BLaER1 (cell line): ENCODE measurements at regions not wholly inside any gene's neighbourhood (a gene's known extent, or its start where the extent isn't known, plus 50 kb on each side); places are given as distances from the start of the nearest gene placed in this dataset.

ENCODE experiments used
- H3K27ac ChIP-seq: shearing (Covaris generic); formaldehyde crosslinking; 2 replicates; pipeline ENCODE4 v1.8.1; 2022
- H3K27me3 ChIP-seq: shearing (Covaris generic); formaldehyde crosslinking; 2 replicates; pipeline ENCODE4 v1.8.1; 2022
- H3K36me3 ChIP-seq: shearing (Covaris generic); formaldehyde crosslinking; 2 replicates; pipeline ENCODE4 v1.8.1; 2022
- H3K4me1 ChIP-seq: shearing (Covaris generic); formaldehyde crosslinking; 2 replicates; pipeline ENCODE4 v1.8.1; 2022
- H3K4me2 ChIP-seq: shearing (Covaris generic); formaldehyde crosslinking; 2 replicates; pipeline ENCODE4 v1.8.1; 2022
- H3K4me3 ChIP-seq: shearing (Covaris generic); formaldehyde crosslinking; 2 replicates; pipeline ENCODE4 v1.8.1; 2022
- H3K9ac ChIP-seq: shearing (Covaris generic); formaldehyde crosslinking; 2 replicates; pipeline ENCODE4 v1.8.1; 2022
- H3K9me3 ChIP-seq: shearing (Covaris generic); formaldehyde crosslinking; 2 replicates; pipeline ENCODE4 v1.8.1; 2022
- H4K20me1 ChIP-seq: shearing (Covaris generic); formaldehyde crosslinking; 2 replicates; pipeline ENCODE4 v1.8.1; 2022
- Cebpa-rat ChIP-seq: shearing (Covaris generic); IDR thresholded peaks from 2 replicates; pipeline ENCODE4 v1.8.1; 2022

DNA sequence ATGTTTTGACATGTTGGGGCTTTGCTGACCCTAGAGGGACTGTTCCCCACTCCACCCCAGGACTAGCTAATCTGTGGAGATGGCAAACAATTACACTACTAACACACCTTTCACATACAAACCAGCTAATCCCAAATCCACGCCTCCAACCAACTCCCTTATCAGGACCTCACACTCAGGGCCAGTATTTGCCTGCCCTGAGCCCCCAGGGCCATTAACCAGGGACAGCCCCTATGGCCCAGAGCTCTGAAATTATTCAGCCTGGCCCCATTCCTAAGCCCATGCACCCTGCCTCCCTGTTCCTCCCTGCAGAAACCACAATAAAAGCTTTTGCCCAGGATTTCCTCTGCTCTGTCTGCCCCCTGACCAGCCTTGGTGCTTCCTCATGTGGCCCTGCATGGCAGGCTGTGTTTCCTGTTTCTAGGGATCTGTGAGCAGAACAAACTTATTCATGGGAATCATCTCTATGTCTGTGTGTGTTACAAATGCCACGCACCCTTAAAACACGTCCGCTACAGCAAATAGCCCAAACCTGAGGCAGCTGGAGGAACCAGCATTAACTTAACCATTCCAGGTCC is 121.2 kb downstream of the PXDC1 start:
- Histone ChIP-seq H3K27me3 (no peaks in the 10 kb centered on the region), H3K27ac (no peak overlapping the region), H4K20me1 (no peaks in the 10 kb centered on the region), H3K4me3 (no peak overlapping the region), H3K9ac (no peak overlapping the region), H3K4me1 (peaks cover 45% of the 10 kb centered on the region), H3K4me2 (peak overlapping the region; percentile 33), H3K9me3 (no peaks in the 10 kb centered on the region), H3K36me3 (no peaks in the 10 kb centered on the region)
- TF ChIP-seq Cebpa-rat = no peak

DNA sequence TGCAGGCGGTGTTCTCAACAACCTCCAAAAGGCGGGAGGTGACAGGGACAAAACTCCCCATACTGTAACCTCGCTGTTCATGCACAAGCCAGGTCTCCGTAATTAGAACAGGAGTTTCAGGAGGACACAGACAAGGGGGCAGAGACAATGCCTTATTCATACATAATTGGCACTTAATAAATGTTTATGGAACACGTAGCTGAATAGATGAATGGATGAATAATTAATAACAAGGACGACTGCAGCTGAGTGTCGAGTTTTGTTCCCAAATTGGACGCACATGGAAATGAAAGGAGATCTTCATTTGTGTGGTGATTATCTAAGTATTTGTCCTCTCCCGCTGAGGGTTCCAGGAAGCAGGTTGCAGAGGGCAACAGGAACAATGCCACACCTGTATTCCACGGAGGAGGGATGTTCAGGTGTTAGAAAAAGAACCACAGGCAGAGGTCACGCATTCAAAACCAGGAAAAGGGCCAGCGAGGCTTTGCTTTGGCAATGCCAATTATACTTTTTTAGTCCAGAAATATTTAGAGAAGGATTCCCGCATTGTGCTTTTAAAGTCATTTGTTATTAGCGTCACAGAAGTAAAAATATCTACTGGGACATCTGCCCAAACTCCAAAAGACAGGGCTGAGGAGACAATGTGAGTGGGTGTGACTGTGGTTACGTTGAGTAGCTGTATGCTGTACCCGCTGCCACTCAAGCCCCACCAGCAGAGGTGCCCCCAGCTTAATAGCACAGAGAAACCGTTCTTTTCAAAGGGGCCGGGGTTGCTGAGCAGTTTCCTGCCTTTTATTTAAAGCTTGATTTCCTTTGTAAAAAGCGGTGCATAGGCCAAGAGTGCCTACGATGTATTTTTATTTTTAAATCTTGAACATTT is 123.3 kb downstream of the PXDC1 start:
- Histone ChIP-seq H3K27me3 (no peaks in the 10 kb centered on the region), H3K36me3 (no peaks in the 10 kb centered on the region), H4K20me1 (no peaks in the 10 kb centered on the region), H3K9ac (no peak overlapping the region), H3K4me1 (peaks cover 66% of the 10 kb centered on the region), H3K27ac (no peak overlapping the region), H3K4me3 (no peak overlapping the region), H3K9me3 (no peaks in the 10 kb centered on the region), H3K4me2 (peak overlapping the region; percentile 55)
- TF ChIP-seq Cebpa-rat = no peak

DNA sequence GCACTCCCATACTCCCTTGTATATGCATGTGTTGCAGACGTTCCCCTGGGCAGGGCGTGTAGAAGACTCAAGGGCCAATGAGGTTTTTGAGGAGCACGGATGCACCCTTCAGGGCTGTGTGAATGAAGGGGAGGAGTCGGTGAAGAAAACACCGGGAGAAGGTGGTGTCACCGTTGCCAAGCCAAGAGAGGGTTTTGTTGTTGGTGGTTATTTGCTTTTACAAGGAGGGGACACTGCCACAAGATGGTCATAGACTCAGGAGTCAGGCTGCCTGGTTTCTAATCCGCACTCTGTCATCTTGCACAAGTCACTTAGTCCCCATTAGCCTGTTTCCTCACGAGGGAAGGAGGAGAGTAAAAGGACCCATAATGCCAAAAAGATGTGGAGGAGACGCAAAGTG is 124.0 kb downstream of the PXDC1 start:
- peaks cover 73% of the 10 kb centered on the region for H3K4me1 ChIP-seq
- H3K27ac ChIP-seq = no peak overlapping the region
- no peaks in the 10 kb centered on the region for H3K27me3 ChIP-seq
- no peak for TF ChIP-seq Cebpa-rat
- H3K9me3 ChIP-seq = no peaks in the 10 kb centered on the region
- H3K4me3 ChIP-seq = no peak overlapping the region
- H3K36me3 ChIP-seq = no peaks in the 10 kb centered on the region
- H4K20me1 ChIP-seq = no peaks in the 10 kb centered on the region
- H3K4me2 ChIP-seq = peak overlapping the region; percentile 55
- no peak overlapping the region for H3K9ac ChIP-seq

DNA sequence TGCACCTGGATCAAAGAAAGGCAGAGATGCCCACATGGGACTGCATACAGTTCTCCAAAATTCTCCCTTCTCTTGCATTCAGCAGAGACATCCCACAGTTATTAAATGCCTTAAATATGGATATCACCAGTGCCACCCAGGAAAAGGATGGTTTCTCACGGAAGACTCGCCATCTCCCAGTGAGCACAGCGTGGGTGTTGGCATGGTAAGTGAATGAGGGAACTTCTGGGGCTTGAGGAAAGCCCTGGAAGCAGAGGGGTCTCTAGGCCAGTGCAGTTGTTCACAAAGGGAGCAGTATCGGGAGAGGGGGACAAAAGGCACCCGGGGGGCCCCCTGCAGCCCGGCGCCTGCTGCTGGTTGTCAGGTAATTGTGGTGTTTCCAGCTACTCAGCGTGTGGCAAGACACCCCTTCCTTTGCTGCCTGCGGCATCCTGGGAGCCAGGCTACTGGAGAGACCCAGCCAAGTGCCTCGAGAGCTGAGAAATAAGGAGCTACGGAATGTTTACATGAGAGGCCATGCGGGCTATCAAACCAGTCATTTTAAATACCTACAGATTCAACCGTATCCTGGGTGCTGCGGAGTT is 125.4 kb downstream of the PXDC1 start:
- H3K4me3 ChIP-seq = no peak overlapping the region
- no peak overlapping the region for H3K9ac ChIP-seq
- no peaks in the 10 kb centered on the region for H4K20me1 ChIP-seq
- H3K4me2 ChIP-seq = no peak overlapping the region
- no peaks in the 10 kb centered on the region for H3K27me3 ChIP-seq
- H3K36me3 ChIP-seq = no peaks in the 10 kb centered on the region
- peaks cover 75% of the 10 kb centered on the region for H3K4me1 ChIP-seq
- H3K27ac ChIP-seq = no peak overlapping the region
- no peaks in the 10 kb centered on the region for H3K9me3 ChIP-seq
- no peak for TF ChIP-seq Cebpa-rat

DNA sequence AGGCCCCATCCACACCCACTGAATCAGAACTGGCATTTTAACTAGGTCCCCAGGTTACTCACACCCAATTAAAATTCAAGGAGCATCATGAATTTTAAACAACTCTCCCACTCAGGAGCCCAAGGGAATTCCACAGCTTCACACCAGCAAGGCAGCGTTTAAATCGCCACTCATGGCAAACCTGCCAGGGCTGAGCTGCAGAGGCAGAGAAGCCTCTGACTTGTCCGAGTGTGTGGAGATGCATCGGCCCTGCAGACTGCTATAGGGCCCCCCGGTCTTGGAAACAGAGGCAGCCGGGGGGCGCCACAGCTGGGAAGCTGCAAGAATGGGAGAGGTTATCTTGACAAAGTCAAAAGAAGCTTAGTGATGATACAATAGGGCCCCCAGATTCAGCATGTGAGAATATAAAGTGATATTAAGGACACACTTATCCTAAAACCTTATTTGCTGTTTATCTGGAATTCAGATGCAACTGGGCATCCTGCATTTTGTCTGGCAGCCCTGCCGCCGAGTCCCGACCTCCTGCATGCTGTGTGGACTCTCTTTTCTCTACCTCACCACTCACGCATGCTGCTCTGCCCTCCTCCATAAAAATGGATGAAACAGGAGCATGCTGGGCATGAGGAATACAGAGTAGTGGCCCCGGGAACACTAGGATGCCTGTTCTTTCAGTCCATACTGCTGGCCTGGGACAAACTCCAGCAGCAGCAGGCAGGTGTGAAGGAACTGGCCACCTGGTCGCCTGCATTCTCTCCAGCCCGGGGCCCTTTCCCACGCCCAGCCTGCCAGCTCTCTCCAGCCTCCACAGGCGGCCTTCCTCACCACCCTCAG is 126.1 kb downstream of the PXDC1 start:
- Histone ChIP-seq H3K27ac (no peak overlapping the region), H3K4me2 (peak overlapping the region; percentile 75), H3K36me3 (no peaks in the 10 kb centered on the region), H3K9ac (no peak overlapping the region), H3K4me1 (peaks cover 72% of the 10 kb centered on the region), H4K20me1 (no peaks in the 10 kb centered on the region), H3K9me3 (no peaks in the 10 kb centered on the region), H3K4me3 (no peak overlapping the region), H3K27me3 (no peaks in the 10 kb centered on the region)
- TF ChIP-seq Cebpa-rat = no peak

DNA sequence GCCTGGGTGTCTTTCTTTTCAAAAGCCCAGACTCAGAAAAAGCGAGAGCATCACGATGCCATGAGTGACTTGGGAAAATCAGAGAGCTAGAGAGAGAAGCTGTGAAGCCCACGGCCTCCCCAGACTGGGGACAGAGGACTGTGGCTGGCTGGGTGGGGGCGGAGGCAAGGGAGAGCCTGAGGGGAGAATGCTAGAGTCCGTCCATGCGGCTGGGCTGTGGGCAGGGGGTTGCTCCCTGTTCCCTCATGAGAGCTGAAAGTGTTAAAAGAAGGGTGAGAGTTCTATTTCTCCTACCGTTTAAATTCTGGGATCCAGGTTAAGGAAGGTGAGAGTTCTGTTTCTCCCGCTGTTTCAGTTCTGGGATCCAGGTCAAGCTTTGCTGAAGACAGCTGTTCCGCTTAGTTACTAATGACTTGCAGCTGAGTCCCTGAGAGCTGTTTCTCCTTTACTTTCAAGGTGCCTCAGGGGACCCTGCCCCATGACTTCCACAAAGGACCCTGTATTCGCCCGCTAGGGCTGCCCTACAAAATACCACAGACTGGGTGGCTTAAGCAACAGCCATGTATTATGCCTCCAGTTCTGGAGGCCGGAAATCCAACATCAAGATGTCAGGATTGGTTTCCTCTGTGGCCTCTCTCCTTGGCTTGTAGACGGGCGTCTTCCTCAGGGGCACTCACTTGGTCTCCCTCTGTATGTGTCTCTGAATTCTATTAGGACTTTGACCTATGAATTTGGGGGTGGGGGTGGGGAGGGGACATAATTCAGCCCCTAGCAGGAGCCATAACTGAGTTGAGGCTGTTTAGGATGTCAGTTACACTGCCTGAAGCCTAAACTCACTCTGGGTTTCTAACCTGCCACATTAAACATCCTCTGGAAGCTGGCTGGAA is 127.0 kb downstream of the PXDC1 start:
- Histone ChIP-seq H3K4me2 (peak overlapping the region; percentile 75), H3K9me3 (no peaks in the 10 kb centered on the region), H3K9ac (peak overlapping the region; percentile 70), H3K27me3 (no peaks in the 10 kb centered on the region), H3K27ac (peak overlapping the region; percentile 76), H3K4me1 (peaks cover 63% of the 10 kb centered on the region), H4K20me1 (no peaks in the 10 kb centered on the region), H3K36me3 (no peaks in the 10 kb centered on the region), H3K4me3 (peak overlapping the region; percentile 53)
- TF ChIP-seq Cebpa-rat = no peak

DNA sequence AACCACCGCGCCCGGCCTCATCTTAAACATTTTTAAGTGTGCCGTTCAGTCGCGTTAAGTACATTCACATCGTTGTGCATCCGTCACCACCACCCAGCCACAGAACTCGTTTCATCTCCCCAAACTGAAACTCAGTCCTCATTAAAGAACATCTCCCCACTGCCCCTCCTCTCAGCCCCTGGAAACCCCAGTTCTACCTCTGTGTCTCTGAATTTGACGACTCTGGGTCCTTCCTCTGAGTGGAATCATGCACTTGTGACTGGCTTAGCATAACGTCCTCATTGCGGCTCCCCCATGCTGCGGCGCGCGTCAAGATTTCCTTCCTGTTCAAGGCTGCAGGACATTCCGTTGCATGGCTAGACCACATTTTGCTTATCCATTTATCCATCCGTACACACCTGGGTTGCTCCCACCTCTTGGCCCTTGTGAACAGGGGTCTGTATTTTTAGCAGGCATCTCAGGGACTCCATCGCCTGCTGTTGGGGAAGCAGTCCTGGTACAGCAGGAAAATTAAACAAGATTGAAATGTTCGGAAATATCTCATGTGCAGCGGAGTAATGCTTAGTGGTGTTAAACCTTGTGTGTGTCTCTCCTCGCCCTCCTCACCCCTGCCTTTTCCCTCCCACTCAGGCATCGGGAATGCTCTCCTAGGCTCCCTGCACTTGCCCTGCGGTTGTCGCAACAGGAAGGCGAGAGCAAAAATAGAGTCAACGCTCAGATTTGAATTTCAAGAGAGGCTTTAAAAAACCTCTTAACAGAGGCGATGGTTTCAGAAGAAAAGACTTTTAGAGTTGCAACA is 127.9 kb downstream of the PXDC1 start:
- Histone ChIP-seq H3K27ac (peak overlapping the region; percentile 76), H4K20me1 (no peaks in the 10 kb centered on the region), H3K36me3 (no peaks in the 10 kb centered on the region), H3K4me3 (peak overlapping the region; percentile 53), H3K4me1 (peaks cover 55% of the 10 kb centered on the region), H3K9ac (peak overlapping the region; percentile 70), H3K4me2 (peak overlapping the region; percentile 75), H3K9me3 (no peaks in the 10 kb centered on the region), H3K27me3 (no peaks in the 10 kb centered on the region)
- TF ChIP-seq Cebpa-rat = no peak

DNA sequence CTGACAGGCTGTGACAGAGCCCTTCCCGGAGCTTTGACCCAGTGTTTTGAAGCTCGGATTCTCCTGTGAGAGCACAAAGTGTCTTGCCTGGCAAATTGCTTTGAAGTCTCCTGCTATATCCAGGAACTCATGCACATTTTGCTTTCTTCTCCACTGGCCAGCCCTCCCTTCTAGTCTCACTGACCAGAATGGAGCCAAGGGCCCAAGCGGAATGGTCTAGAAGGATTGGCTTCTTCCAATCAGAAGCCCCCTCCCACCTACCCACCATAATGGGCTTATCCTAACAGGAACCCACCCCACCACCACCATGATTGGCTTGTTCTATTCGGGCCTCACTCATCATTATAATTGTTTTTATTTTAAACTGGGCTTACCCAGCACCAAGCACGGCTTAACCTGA is 130.1 kb downstream of the PXDC1 start:
- Histone ChIP-seq H3K27ac (no peak overlapping the region), H3K4me1 (peaks cover 45% of the 10 kb centered on the region), H3K9me3 (no peaks in the 10 kb centered on the region), H3K4me3 (no peak overlapping the region), H4K20me1 (no peaks in the 10 kb centered on the region), H3K36me3 (no peaks in the 10 kb centered on the region), H3K27me3 (no peaks in the 10 kb centered on the region), H3K4me2 (no peak overlapping the region), H3K9ac (no peak overlapping the region)
- no peak for TF ChIP-seq Cebpa-rat
